GM23338 (cell line): ENCODE measurements at regions not wholly inside any gene's neighbourhood (a gene's known extent, or its start where the extent isn't known, plus 50 kb on each side); places are given as distances from the start of the nearest gene placed in this dataset.

ENCODE experiments used
- CTCF ChIP-seq, 2 experiments: fragments of 200-600 bp in 1 of 2; sonication (generic) in 1 of 2; conservative IDR thresholded peaks; 2 replicates each; pipeline versions ENCODE4 v1.5.1 to v1.6.1; 2016 to 2017; ENCODE audit warnings: antibody characterized with exemption in 2 of 2, low read depth in 2 of 2, mild to moderate bottlenecking in 2 of 2, moderate library complexity in 1 of 2
- ETS1 ChIP-seq: IDR thresholded peaks from 2 replicates; pipeline ENCODE4 v1.6.1; 2016; ENCODE audit warnings: antibody characterized with exemption
- EZH2 ChIP-seq: fragments of 200-600 bp; sonication (generic); IDR thresholded peaks from one replicate; pipeline ENCODE4 v1.8.0; 2017; ENCODE audit warnings: antibody characterized with exemption, mild to moderate bottlenecking, low read depth; ENCODE audit not compliant: unreplicated experiment
- POLR2AphosphoS5 ChIP-seq: IDR thresholded peaks from 2 replicates; pipeline ENCODE4 v1.6.1; 2016; ENCODE audit warnings: antibody characterized with exemption, low read depth
- REST ChIP-seq: IDR thresholded peaks from one replicate; pipeline ENCODE4 v1.6.1; 2018; ENCODE audit warnings: antibody characterized with exemption; ENCODE audit not compliant: unreplicated experiment
- STAT1 ChIP-seq: IDR thresholded peaks from one replicate; pipeline ENCODE4 v1.6.1; 2016; ENCODE audit warnings: antibody characterized with exemption; ENCODE audit not compliant: unreplicated experiment
- ZNF331 ChIP-seq: fragments of 250-450 bp; sonication (Bioruptor Pico); IDR thresholded peaks from 2 replicates; pipeline ENCODE4 v1.5.0; 2020; ENCODE audit warnings: low read depth, mild to moderate bottlenecking, moderate library complexity

DNA sequence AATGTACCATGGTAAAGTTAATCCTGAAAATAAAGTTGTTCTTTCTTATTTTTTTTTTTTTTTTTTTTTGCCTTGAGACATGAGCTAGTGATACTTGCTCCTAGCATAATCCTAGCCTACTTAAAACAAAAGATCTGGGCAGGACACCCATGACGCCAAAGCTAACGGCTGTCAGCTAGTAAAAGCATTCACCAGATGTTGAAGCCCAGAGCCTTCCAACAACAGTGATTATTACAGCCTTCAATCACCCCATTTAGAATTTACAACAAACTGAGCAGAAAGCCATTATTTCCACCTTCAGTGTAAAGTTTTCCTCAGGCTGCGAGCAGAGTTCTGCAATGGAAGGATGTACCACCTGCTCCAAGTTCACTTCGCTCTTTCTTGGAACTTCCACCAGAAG, 259.5 kb downstream of the SP3 start:
- TF ChIP-seq STAT1, result no peak
- no peak for TF ChIP-seq EZH2
- TF ChIP-seq CTCF (conservative IDR thresholded peaks at IDR 0.05; ENCODE audit: low read depth in 2 of 2), result no peak
- no peak for TF ChIP-seq POLR2AphosphoS5
- no peak for TF ChIP-seq REST
- TF ChIP-seq ETS1, result no peak
- TF ChIP-seq ZNF331, result no peak
